ENCODE measurements at regions not wholly inside any gene's neighbourhood (a gene's known extent, or its start where the extent isn't known, plus 50 kb on each side); places are given as distances from the start of the nearest gene placed in this dataset.

GRCh38 chr4:126242679-126243390 lies 928.1 kb downstream of the FAT4 start:
- no peak for DNase-seq

GRCh38 chr4:126247409-126247808 lies 932.7 kb downstream of the FAT4 start:
- no peak for DNase-seq

- DNase-seq, result no peak
Measured at GRCh38 chr4:126250006-126250405, 935.3 kb downstream of the FAT4 start.

GRCh38 chr4:126251169-126251568 lies 936.4 kb downstream of the FAT4 start:
- no peak for DNase-seq

- no peak for DNase-seq
Measured at GRCh38 chr4:126262665-126263064, 947.9 kb downstream of the FAT4 start.

- DNase-seq, result no peak
Measured at GRCh38 chr4:126264839-126265238, 950.1 kb downstream of the FAT4 start.

GRCh38 chr4:126265888-126266287 lies 951.1 kb downstream of the FAT4 start:
- DNase-seq, result no peak

- DNase-seq, result no peak
Measured at GRCh38 chr4:126267689-126268088, 952.9 kb downstream of the FAT4 start.

- no peak for DNase-seq
Measured at GRCh38 chr4:126268106-126268505, 953.4 kb downstream of the FAT4 start.

GRCh38 chr4:126269106-126269505 lies 954.4 kb downstream of the FAT4 start:
- no peak for DNase-seq

- no peak for DNase-seq
Measured at GRCh38 chr4:126271292-126271691, 956.5 kb downstream of the FAT4 start.

GRCh38 chr4:126273746-126274145 lies 959.0 kb downstream of the FAT4 start:
- no peak for DNase-seq

- no peak for DNase-seq
Measured at GRCh38 chr4:126291886-126292285, 977.1 kb downstream of the FAT4 start.

GRCh38 chr4:126298271-126298670 lies 983.5 kb downstream of the FAT4 start:
- DNase-seq, result no peak

GRCh38 chr4:126306152-126306869 lies 991.6 kb downstream of the FAT4 start:
- DNase-seq, result no peak

GRCh38 chr4:126318376-126318775 lies 1003.6 kb downstream of the FAT4 start:
- DNase-seq, result no peak

- no peak for DNase-seq
Measured at GRCh38 chr4:126328914-126329313, 1014.2 kb downstream of the FAT4 start.

- DNase-seq, result no peak
Measured at GRCh38 chr4:126338548-126338947, 1023.8 kb downstream of the FAT4 start.

GRCh38 chr4:126341927-126342326 lies 1027.2 kb downstream of the FAT4 start:
- no peak for DNase-seq

- no peak for DNase-seq
Measured at GRCh38 chr4:126344472-126344871, 1029.7 kb downstream of the FAT4 start.

GRCh38 chr4:126346654-126347053 lies 1031.9 kb downstream of the FAT4 start:
- DNase-seq, result no peak

GRCh38 chr4:126354784-126355183 lies 1040.0 kb downstream of the FAT4 start:
- no peak for DNase-seq

- DNase-seq, result no peak
Measured at GRCh38 chr4:126358041-126358440, 1043.3 kb downstream of the FAT4 start.

- DNase-seq, result no peak
Measured at GRCh38 chr4:126361287-126361686, 1046.5 kb downstream of the FAT4 start.

All from occipital lobe (tissue), 1 donor.